PC-9 (cell line): ENCODE measurements at regions not wholly inside any gene's neighbourhood (a gene's known extent, or its start where the extent isn't known, plus 50 kb on each side); places are given as distances from the start of the nearest gene placed in this dataset.

ENCODE experiments used
- BruUV-seq: library from RNA; stranded (reverse); fragments of 400-500 nt; replicated peaks from 2 replicates; lab custom pipeline; 2021; lab: Mats Ljungman, UMichigan
- CTCF ChIA-PET: fragments of 300-600 bp; sonication (Branson Sonifier 250); formaldehyde crosslinking; loops from one replicate; lab custom pipeline; 2022; ENCODE audit warnings: antibody characterized with exemption; lab: Charles Lee
- POLR2A ChIA-PET: fragments of 300-600 bp; sonication (Branson Sonifier 250); formaldehyde crosslinking; loops from one replicate; lab custom pipeline; 2022; ENCODE audit warnings: antibody characterized with exemption; ENCODE audit not compliant: unreplicated experiment; lab: Charles Lee
- DNase-seq, 2 experiments: peaks; one replicate each; pipeline versions ENCODE4 v3.0.0 to v3.0.0-alpha.2; 2015 to 2022; ENCODE audit warnings: mixed read lengths in 1 of 2
- H2AFZ ChIP-seq: fragments of 200-600 bp; sonication (generic); 2 replicates; pipeline ENCODE4 v1.8.1; 2017; ENCODE audit warnings: antibody characterized with exemption
- H3F3A ChIP-seq: fragments of 200-600 bp; sonication (generic); 2 replicates; pipeline ENCODE4 v1.8.1; 2017; ENCODE audit warnings: antibody characterized with exemption, mild to moderate bottlenecking, low read depth; ENCODE audit not compliant: insufficient read depth
- H3K27ac ChIP-seq: fragments of 200-600 bp; sonication (generic); 2 replicates; pipeline ENCODE4 v1.6.1; 2016; ENCODE audit warnings: mixed run types
- H3K27me3 ChIP-seq: fragments of 200-600 bp; sonication (generic); 2 replicates; pipeline ENCODE4 v1.6.1; 2016; ENCODE audit warnings: low read depth, mixed run types; ENCODE audit not compliant: insufficient read depth
- H3K36me3 ChIP-seq: fragments of 200-600 bp; sonication (generic); 2 replicates; pipeline ENCODE4 v1.6.1; 2016; ENCODE audit warnings: low read depth, mixed run types
- H3K4me1 ChIP-seq: fragments of 200-600 bp; sonication (generic); replicated peaks from 2 replicates; pipeline ENCODE4 v1.6.1; 2016; ENCODE audit warnings: mixed run types; ENCODE audit not compliant: insufficient read depth
- H3K4me2 ChIP-seq: fragments of 200-600 bp; sonication (generic); 2 replicates; pipeline ENCODE4 v1.6.1; 2017; ENCODE audit warnings: mixed run types
- H3K4me3 ChIP-seq: fragments of 200-600 bp; sonication (generic); 2 replicates; pipeline ENCODE4 v1.6.1; 2016; ENCODE audit warnings: mixed run types
- H3K79me2 ChIP-seq: fragments of 200-600 bp; sonication (generic); 2 replicates; pipeline ENCODE4 v1.6.1; 2017; ENCODE audit warnings: low read depth, mixed run types
- H3K9me2 ChIP-seq: fragments of 200-600 bp; sonication (generic); 2 replicates; pipeline ENCODE4 v1.8.1; 2017; ENCODE audit warnings: mild to moderate bottlenecking; ENCODE audit not compliant: insufficient read depth
- H3K9me3 ChIP-seq: fragments of 200-600 bp; sonication (generic); 2 replicates; pipeline ENCODE4 v1.8.1; 2016; ENCODE audit warnings: low read depth; ENCODE audit not compliant: insufficient read depth
- H4K20me1 ChIP-seq: fragments of 200-600 bp; sonication (generic); 2 replicates; pipeline ENCODE4 v1.8.1; 2017; ENCODE audit not compliant: insufficient read depth
- EZH2 ChIP-seq: fragments of 200-600 bp; sonication (generic); IDR thresholded peaks from 2 replicates; pipeline ENCODE4 v1.8.0; 2017; ENCODE audit warnings: antibody characterized with exemption, low read depth
- intact Hi-C: fragments of 100-400 bp; cut with micrococcal nuclease; formaldehyde crosslinking; loops from one replicate; pipeline ENCODE4 v1.10.0; 2022; ENCODE audit not compliant: unreplicated experiment
- TF ChIP-seq, protein P1 (sequence below): fragments of 200-600 bp; sonication (generic); conservative IDR thresholded peaks from 2 replicates; pipeline ENCODE4 v1.6.1; 2017; ENCODE audit warnings: mixed run types, antibody characterized with exemption, mild to moderate bottlenecking, moderate library complexity

DNA sequence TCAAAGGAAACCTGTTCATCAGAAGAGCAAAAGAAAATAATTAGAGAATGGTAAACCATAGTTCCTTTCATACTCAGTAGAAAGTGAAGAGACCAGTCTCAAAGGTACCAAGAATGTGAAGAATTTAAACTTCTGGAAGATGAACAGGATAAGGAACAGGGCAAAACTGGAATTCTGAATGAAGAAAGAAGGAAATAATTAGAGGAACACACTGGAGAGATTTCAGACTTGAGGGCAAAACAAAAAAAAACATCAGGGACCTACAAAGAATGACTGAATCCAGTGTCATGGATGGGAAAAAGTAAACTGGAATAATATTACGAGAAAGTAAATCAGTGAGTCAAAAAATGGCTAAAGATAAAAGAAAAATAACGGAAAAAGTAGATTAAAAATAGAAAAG, 245.6 kb upstream of the NEIL3 start:
- POLR2A ChIA-PET: no interaction called here
- TF ChIP-seq, protein P1, sequence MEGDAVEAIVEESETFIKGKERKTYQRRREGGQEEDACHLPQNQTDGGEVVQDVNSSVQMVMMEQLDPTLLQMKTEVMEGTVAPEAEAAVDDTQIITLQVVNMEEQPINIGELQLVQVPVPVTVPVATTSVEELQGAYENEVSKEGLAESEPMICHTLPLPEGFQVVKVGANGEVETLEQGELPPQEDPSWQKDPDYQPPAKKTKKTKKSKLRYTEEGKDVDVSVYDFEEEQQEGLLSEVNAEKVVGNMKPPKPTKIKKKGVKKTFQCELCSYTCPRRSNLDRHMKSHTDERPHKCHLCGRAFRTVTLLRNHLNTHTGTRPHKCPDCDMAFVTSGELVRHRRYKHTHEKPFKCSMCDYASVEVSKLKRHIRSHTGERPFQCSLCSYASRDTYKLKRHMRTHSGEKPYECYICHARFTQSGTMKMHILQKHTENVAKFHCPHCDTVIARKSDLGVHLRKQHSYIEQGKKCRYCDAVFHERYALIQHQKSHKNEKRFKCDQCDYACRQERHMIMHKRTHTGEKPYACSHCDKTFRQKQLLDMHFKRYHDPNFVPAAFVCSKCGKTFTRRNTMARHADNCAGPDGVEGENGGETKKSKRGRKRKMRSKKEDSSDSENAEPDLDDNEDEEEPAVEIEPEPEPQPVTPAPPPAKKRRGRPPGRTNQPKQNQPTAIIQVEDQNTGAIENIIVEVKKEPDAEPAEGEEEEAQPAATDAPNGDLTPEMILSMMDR: no peak
- TF ChIP-seq EZH2: no peak
- H3K9me2 ChIP-seq: no peaks in the 10 kb centered on the region
- H4K20me1 ChIP-seq: no peaks in the 10 kb centered on the region
- H3K27ac ChIP-seq: no peak overlapping the region
- no peak overlapping the region for H3K4me2 ChIP-seq
- H3F3A ChIP-seq: no peaks in the 10 kb centered on the region
- no peak for DNase-seq
- H3K4me1 ChIP-seq: no peaks in the 10 kb centered on the region
- intact Hi-C loops: no loop called here
- CTCF ChIA-PET: no interaction called here
- BruUV-seq: no TSS peak
- H3K79me2 ChIP-seq: no peaks in the 10 kb centered on the region
- H3K27me3 ChIP-seq: no peaks in the 10 kb centered on the region
- no peak overlapping the region for H3K4me3 ChIP-seq
- H3K9me3 ChIP-seq: no peaks in the 10 kb centered on the region
- no peak overlapping the region for H2AFZ ChIP-seq
- no peaks in the 10 kb centered on the region for H3K36me3 ChIP-seq

DNA sequence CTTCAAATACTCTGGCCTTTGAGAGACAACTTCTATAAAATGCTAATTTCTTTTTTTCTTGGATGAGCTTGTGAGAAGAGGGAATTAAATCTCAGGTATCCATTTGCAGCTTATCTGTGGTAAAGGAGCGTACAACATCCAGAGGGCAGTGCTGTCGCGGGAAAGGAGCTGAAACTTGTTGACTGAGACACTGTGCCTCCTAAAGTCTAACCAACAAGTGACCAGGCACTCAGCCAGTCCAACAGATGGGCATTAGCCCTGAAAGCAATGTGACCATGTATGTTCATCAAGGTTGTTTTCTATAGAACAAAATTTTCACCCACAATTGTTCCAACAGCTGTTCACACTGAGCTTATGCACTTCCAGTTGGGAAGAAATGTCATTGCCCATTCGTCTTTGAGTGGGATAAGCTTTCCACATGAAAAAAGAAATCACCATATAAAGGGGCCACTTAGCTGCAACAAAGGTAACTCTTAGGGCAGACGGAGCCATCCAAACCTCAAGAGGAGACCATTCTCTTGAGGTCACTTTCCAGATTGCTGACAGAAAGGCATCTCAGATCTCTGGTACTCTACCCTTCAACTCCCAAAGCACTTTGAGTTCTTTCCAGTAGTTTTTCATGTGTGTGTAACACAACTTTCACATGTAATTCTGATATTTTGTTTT, 244.8 kb upstream of the NEIL3 start:
- POLR2A ChIA-PET: no interaction called here
- no peak overlapping the region for H3K4me2 ChIP-seq
- BruUV-seq: no TSS peak
- intact Hi-C loops: no loop called here
- DNase-seq: no peak
- no peak overlapping the region for H3K27ac ChIP-seq
- H2AFZ ChIP-seq: no peak overlapping the region
- H3K36me3 ChIP-seq: no peaks in the 10 kb centered on the region
- no peaks in the 10 kb centered on the region for H4K20me1 ChIP-seq
- CTCF ChIA-PET: no interaction called here
- H3F3A ChIP-seq: no peaks in the 10 kb centered on the region
- no peaks in the 10 kb centered on the region for H3K27me3 ChIP-seq
- H3K4me1 ChIP-seq: no peaks in the 10 kb centered on the region
- H3K9me2 ChIP-seq: no peaks in the 10 kb centered on the region
- H3K4me3 ChIP-seq: no peak overlapping the region
- no peaks in the 10 kb centered on the region for H3K79me2 ChIP-seq
- no peak for TF ChIP-seq EZH2
- TF ChIP-seq, protein P1: no peak
- no peaks in the 10 kb centered on the region for H3K9me3 ChIP-seq

DNA sequence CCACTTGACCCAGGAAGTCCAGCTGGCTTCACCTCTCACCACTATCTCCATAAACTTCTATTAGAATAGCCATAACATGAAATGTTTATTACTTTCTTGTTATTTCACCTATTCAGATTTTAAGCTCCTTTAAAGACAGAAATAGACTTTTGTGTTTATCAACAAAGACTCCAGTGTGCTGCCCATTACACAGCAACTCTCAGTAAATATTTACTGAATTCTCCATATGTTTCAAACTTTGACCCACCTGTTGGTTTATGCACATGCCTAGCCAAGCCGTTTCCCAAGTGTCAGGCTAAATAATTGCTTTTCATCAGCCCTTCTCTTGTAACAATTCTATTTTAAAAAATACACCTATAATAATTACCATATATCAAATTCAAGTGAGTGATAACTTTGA, 242.9 kb upstream of the NEIL3 start:
- no peak overlapping the region for H3K27ac ChIP-seq
- no peak for DNase-seq
- no peak overlapping the region for H3K4me2 ChIP-seq
- no peaks in the 10 kb centered on the region for H3K9me3 ChIP-seq
- H3K4me1 ChIP-seq: no peaks in the 10 kb centered on the region
- H3K79me2 ChIP-seq: no peaks in the 10 kb centered on the region
- TF ChIP-seq EZH2: no peak
- TF ChIP-seq, protein P1: no peak
- POLR2A ChIA-PET: no interaction called here
- H2AFZ ChIP-seq: no peak overlapping the region
- CTCF ChIA-PET: no interaction called here
- intact Hi-C loops: no loop called here
- no peaks in the 10 kb centered on the region for H4K20me1 ChIP-seq
- H3K27me3 ChIP-seq: no peaks in the 10 kb centered on the region
- BruUV-seq: no TSS peak
- H3F3A ChIP-seq: no peaks in the 10 kb centered on the region
- H3K4me3 ChIP-seq: no peak overlapping the region
- no peaks in the 10 kb centered on the region for H3K36me3 ChIP-seq
- H3K9me2 ChIP-seq: no peaks in the 10 kb centered on the region
